IPS-11a (cell line): ENCODE measurements at regions not wholly inside any gene's neighbourhood (a gene's known extent, or its start where the extent isn't known, plus 50 kb on each side); places are given as distances from the start of the nearest gene placed in this dataset.
"Not testable (repeated sequence)": the region's sequence is repeated elsewhere in the genome, so short reads cannot be mapped to it uniquely, and the experiment has no call there.

Experiments
- H3K4me3 ChIP-seq: one replicate; pipeline ENCODE4 v1.5.1; 2013; ENCODE audit warnings: low read depth, low read length, control low read depth

DNA sequence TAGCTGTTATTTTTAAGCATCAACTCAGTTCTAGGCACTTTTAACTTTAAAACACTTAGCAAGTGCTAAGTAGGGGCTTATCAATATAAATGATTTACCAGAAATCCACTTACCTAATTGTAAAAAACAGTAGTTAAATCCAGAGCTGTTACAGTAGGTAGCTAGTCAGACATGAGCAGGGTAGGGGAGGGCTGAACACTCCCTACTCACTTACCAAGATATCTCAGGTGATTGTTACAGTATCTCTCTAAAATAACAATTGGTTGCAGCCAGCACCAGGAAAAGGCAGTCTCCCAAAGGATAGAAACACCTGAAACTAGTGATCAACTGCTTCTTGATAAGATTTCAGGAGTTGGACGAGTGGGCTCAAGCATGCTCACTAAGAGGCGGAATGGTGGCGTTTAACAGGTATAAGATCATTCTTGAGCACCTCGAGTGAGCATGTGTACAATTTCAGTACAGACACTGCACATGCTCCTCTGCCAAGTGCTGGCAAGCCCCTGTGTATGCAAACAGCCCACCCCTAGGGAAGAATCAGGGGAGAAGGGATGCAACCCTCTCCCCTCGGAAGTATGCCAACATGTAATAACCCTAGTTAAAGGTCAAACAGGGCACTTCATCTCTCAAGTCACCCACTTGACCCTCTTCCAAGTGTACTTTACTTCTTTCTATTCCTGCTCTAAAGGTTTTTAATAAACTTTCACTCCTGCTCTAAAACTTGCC is 1113.6 kb upstream of the SEL1L start:
- H3K4me3 ChIP-seq = no peak overlapping the region

GRCh38 chr14:82655770-82656169 is 1122.1 kb upstream of the SEL1L start:
- no peak overlapping the region for H3K4me3 ChIP-seq

GRCh38 chr14:82657186-82657675 is 1123.6 kb upstream of the SEL1L start:
- no peak overlapping the region for H3K4me3 ChIP-seq

GRCh38 chr14:82661258-82661657 is 1127.6 kb upstream of the SEL1L start:
- H3K4me3 ChIP-seq = no peak overlapping the region

- H3K4me3 ChIP-seq = no peak overlapping the region
Measured at GRCh38 chr14:82667006-82667405, 1133.4 kb upstream of the SEL1L start.

- H3K4me3 ChIP-seq = no peak overlapping the region
Measured at GRCh38 chr14:82667501-82667900, 1133.8 kb upstream of the SEL1L start.

- no peak overlapping the region for H3K4me3 ChIP-seq
Measured at GRCh38 chr14:82676403-82676802, 1142.8 kb upstream of the SEL1L start.

DNA sequence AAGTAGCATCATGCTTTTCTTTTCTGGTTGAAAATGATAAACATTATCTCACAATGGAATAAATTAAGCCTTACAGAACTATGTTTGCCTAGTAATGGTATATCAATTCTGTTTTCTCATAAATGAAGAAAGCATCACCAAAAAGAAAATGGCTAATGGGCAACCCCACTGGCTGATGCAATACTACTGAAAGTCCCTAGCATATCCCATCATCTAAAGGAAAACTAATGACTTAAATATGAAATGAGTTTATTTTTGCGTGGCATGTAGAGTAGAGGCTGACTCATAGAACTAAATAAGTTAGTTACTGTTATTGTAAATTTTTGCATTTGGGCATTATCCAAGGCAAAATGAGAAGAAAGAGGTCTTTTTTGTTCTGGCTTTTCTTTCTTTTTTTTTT is 1156.3 kb upstream of the SEL1L start:
- H3K4me3 ChIP-seq = no peak overlapping the region

DNA sequence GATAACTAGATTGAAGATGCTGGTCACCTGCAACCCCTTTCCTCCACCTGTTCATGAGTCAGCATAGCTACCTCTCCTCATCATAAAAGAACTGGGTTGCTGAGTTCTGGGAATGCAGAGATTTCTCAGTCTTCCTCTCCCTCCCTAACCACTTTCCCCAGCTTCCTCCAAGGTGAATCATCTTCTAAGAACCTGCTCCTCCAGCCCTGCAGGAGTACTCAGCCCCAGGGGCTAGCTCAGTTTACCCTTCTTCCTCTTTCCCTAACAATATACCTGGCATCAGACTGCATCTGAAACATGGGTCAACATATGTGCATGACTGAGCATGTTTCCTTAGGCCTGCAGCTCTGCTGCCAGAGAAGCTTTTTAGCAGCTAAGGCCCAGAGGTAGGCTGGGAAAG is 1157.5 kb upstream of the SEL1L start:
- not testable (repeated sequence) for H3K4me3 ChIP-seq

DNA sequence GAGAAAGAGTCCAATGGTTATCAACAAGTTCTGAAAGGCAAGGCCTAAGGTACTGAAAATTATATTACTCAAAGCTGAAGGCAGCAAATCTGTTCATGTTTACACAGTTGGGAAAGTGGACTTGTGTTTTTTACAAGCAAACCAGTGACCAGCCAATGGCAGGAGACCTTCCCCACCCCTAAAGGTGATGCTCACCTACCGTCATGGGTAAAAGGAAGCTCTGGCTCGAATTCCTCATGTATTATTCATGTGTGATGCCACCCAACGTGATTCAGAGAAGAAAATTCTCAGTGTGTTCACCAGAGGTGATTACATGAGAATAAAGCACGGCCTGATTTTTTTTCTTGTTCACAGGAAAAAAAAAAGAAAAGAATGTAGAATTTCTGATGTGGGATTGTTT is 1161.2 kb upstream of the SEL1L start:
- H3K4me3 ChIP-seq = no peak overlapping the region

- no peak overlapping the region for H3K4me3 ChIP-seq
Measured at GRCh38 chr14:82704218-82704617, 1170.6 kb upstream of the SEL1L start.

DNA sequence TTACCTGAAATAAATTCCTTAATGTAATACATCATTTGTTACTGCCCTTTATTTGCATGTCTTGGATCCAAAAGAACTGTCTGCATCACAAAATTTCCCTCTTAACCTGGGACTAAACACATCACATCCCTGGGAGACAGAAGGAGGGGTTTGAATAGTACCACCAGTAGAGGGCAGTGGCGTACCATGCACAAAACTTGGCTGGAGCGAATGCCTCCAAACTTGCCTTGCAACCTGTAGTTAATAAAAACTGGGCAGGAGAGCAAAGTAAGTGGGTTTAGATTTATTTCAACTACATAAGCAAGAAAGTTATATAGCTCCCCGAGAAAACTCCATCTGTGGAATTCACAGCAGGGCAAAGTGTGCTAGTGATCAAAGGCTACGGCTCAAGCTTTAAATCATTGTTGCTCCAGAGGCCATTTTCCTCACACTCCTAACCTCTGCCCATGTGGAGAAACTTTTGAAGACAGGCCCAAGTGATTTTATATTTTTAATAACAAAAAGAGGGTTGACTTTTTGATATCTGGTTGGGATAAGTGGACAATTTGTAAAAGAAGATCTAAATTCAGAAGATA is 1176.7 kb upstream of the SEL1L start:
- H3K4me3 ChIP-seq = no peak overlapping the region

- no peak overlapping the region for H3K4me3 ChIP-seq
Measured at GRCh38 chr14:82719617-82720016, 1186.0 kb upstream of the SEL1L start.

DNA sequence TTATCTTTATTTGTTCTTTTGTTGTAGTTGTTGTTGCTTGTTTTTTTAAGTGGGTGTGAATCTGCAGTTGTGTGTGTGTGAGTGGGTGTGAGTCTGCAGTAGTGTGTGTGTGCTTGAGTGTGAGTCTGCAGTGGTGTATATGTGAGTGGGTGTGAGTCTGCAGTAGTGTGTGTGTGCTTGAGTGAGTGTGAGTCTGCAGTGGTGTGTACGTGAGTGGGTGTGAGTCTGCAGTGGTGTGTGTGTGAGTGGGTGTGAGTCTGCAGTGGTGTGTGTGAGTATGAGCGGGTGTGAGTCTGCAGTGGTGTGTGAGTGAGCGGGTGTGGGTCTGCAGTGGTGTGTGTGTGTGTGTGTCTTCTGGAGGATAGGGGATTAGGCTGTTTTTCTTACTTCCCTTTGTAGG is 1186.8 kb upstream of the SEL1L start:
- H3K4me3 ChIP-seq = no peak overlapping the region

- no peak overlapping the region for H3K4me3 ChIP-seq
Measured at GRCh38 chr14:82720946-82721345, 1187.3 kb upstream of the SEL1L start.

- no peak overlapping the region for H3K4me3 ChIP-seq
Measured at GRCh38 chr14:82724316-82724715, 1190.7 kb upstream of the SEL1L start.

GRCh38 chr14:82725213-82725612 is 1191.6 kb upstream of the SEL1L start:
- no peak overlapping the region for H3K4me3 ChIP-seq

GRCh38 chr14:82731526-82731925 is 1197.9 kb upstream of the SEL1L start:
- no peak overlapping the region for H3K4me3 ChIP-seq

- no peak overlapping the region for H3K4me3 ChIP-seq
Measured at GRCh38 chr14:82740547-82740946, 1206.9 kb upstream of the SEL1L start.

DNA sequence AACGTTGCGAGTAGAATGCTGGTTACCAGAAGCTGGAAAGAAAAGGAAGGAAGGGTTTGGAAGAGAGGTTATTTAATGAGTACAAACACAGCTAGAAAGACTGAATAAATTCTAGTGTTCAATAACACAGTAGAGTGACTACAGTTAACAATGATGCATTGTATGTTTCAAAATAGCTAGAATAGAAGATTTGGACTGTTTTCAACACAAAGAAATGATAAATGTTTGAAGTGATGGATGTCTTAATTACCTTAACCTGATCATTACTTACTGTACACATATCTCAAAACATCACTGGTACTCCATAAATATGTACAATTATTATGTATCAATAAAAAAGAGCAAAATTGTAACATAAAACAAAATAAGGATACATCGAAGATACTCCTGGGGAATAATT is 1221.8 kb upstream of the SEL1L start:
- H3K4me3 ChIP-seq = no peak overlapping the region

- no peak overlapping the region for H3K4me3 ChIP-seq
Measured at GRCh38 chr14:82755923-82756322, 1222.3 kb upstream of the SEL1L start.

GRCh38 chr14:82757776-82758175 is 1224.1 kb upstream of the SEL1L start:
- no peak overlapping the region for H3K4me3 ChIP-seq

GRCh38 chr14:82759656-82760055 is 1226.0 kb upstream of the SEL1L start:
- no peak overlapping the region for H3K4me3 ChIP-seq
